Endothelial cell (in vitro differentiated cells): ENCODE measurements at regions not wholly inside any gene's neighbourhood (a gene's known extent, or its start where the extent isn't known, plus 50 kb on each side); places are given as distances from the start of the nearest gene placed in this dataset.

ENCODE experiments used
- DNase-seq: peaks from one replicate; pipeline ENCODE4 v3.0.0; 2021; ENCODE audit warnings: low spot score
- H3K27ac Mint-ChIP-seq: one replicate; pipeline ENCODE4 v1.8.0; 2021; ENCODE audit warnings: mixed read lengths, inconsistent platforms; ENCODE audit not compliant: unreplicated experiment
- H3K27me3 Mint-ChIP-seq: one replicate; pipeline ENCODE4 v1.8.0; 2021; ENCODE audit warnings: mild to moderate bottlenecking, moderate library complexity, mixed read lengths, inconsistent platforms; ENCODE audit not compliant: unreplicated experiment
- H3K36me3 Mint-ChIP-seq: one replicate; pipeline ENCODE4 v1.8.0; 2021; ENCODE audit warnings: mild to moderate bottlenecking, low read depth, mixed read lengths, inconsistent platforms; ENCODE audit not compliant: unreplicated experiment
- H3K4me1 Mint-ChIP-seq: one replicate; pipeline ENCODE4 v1.8.0; 2021; ENCODE audit warnings: mild to moderate bottlenecking, mixed read lengths, inconsistent platforms; ENCODE audit not compliant: unreplicated experiment
- H3K4me3 Mint-ChIP-seq: one replicate; pipeline ENCODE4 v1.8.0; 2021; ENCODE audit warnings: mild to moderate bottlenecking, mixed read lengths, inconsistent platforms; ENCODE audit not compliant: unreplicated experiment
- H3K9me3 Mint-ChIP-seq: one replicate; pipeline ENCODE4 v1.8.0; 2021; ENCODE audit warnings: mixed read lengths, inconsistent platforms; ENCODE audit not compliant: unreplicated experiment
- TF ChIP-seq, protein P1 (sequence below): fragments of 200-600 bp; sonication (generic); IDR thresholded peaks from one replicate; pipeline ENCODE4 v1.5.0; 2021; ENCODE audit warnings: antibody characterized with exemption; ENCODE audit not compliant: unreplicated experiment

DNA sequence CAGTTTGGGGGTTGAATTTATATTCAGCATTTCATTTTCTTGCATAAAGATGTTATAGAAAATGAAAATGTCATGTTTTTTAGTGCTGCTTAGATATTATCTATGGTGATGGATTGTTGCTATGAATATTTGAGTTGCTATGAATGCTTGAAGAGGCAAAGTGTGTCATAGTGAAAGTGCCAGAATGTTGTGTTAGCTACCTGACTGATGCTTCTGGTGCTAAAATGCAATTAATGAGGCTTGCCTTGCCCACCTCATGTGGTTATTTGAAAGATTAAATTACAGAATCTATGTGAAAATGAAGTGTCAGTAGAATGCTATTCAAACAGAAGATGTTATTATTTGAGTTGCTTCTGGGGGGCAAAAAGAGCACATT is 62.7 kb upstream of the MYCBP2 start:
- Mint-ChIP-seq H3K27me3 (peaks cover 2% of the 10 kb centered on the region), H3K36me3 (no peaks in the 10 kb centered on the region), H3K4me1 (no peaks in the 10 kb centered on the region), H3K27ac (no peak overlapping the region), H3K4me3 (no peak overlapping the region), H3K9me3 (no peaks in the 10 kb centered on the region)
- no peak for DNase-seq
- TF ChIP-seq, protein P1, sequence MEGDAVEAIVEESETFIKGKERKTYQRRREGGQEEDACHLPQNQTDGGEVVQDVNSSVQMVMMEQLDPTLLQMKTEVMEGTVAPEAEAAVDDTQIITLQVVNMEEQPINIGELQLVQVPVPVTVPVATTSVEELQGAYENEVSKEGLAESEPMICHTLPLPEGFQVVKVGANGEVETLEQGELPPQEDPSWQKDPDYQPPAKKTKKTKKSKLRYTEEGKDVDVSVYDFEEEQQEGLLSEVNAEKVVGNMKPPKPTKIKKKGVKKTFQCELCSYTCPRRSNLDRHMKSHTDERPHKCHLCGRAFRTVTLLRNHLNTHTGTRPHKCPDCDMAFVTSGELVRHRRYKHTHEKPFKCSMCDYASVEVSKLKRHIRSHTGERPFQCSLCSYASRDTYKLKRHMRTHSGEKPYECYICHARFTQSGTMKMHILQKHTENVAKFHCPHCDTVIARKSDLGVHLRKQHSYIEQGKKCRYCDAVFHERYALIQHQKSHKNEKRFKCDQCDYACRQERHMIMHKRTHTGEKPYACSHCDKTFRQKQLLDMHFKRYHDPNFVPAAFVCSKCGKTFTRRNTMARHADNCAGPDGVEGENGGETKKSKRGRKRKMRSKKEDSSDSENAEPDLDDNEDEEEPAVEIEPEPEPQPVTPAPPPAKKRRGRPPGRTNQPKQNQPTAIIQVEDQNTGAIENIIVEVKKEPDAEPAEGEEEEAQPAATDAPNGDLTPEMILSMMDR = no peak

- Mint-ChIP-seq H3K9me3 (no peaks in the 10 kb centered on the region), H3K27me3 (peaks cover 2% of the 10 kb centered on the region), H3K27ac (no peak overlapping the region), H3K36me3 (no peaks in the 10 kb centered on the region), H3K4me3 (no peak overlapping the region), H3K4me1 (no peaks in the 10 kb centered on the region)
- TF ChIP-seq, protein P1 = no peak
- no peak for DNase-seq
Measured at GRCh38 chr13:77388944-77389624, 62.2 kb upstream of the MYCBP2 start.

DNA sequence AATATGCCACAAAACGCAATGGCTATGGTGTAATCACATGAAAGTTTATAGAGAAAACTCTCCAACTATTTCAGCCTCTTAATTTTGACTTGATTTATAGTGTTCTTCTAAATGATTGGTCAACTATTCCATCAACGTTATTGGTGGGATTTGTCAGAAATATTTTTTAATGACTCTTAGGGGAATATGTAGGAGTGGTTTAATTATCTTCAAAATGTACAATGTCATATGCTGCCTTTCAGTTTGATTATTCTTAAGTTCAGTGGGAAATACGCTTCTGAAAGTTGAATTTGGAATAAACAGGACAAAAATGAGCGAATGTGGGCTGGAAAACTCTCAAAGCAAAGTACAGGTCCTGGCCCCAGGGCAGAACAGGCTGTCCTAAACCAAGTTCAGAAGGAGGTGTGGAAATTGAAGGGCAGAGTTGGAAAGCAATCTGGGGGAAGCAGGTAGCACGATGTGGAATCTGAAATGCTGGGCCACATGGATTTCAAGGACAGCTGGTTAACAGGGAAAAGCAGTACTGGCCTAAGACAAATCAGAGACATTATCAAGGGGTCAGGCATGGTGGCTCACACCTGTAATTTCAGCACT is 60.8 kb upstream of the MYCBP2 start:
- Mint-ChIP-seq H3K36me3 (no peaks in the 10 kb centered on the region), H3K27me3 (peaks cover 2% of the 10 kb centered on the region), H3K9me3 (no peaks in the 10 kb centered on the region), H3K4me1 (no peaks in the 10 kb centered on the region), H3K27ac (no peak overlapping the region), H3K4me3 (no peak overlapping the region)
- TF ChIP-seq, protein P1 = no peak
- DNase-seq = no peak

DNA sequence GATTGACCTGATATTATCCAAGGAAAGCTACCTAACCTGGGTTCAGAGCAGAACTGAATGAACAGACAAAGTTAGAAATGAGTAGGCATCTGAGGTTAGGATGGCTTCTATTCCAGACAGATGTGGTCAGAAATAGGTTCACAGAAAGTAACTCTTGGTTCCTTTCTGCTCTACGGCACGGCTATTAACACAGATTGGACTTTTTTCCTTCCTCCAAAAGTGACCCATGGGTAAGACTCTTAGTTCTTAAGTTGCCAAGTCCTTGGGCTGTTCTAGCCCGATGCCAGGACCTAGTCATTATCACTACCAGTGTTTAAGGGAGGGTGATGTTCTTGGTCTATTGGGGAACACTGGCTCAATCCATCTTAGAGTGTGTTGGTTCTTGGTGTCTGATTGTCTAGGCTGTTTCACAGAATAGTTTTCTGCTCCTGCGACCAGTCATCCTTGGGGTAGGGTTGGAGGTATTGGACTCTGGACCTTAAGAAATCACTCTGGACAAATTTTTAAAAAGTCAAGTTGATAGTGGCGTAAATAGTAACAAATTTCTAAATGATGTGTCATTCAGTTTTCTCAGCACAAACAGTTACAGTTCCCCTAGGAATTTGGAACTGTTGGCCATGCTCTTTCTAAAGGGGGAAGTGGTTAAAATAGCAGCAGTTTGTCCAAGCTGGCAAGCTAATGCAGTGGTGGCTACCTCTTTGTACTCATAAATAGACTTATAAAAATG is 60.1 kb upstream of the MYCBP2 start:
- no peak overlapping the region for H3K27ac Mint-ChIP-seq
- H3K9me3 Mint-ChIP-seq = no peaks in the 10 kb centered on the region
- TF ChIP-seq, protein P1 = no peak
- no peak overlapping the region for H3K4me3 Mint-ChIP-seq
- H3K27me3 Mint-ChIP-seq = peaks cover 2% of the 10 kb centered on the region
- H3K36me3 Mint-ChIP-seq = no peaks in the 10 kb centered on the region
- DNase-seq = no peak
- H3K4me1 Mint-ChIP-seq = no peaks in the 10 kb centered on the region

DNA sequence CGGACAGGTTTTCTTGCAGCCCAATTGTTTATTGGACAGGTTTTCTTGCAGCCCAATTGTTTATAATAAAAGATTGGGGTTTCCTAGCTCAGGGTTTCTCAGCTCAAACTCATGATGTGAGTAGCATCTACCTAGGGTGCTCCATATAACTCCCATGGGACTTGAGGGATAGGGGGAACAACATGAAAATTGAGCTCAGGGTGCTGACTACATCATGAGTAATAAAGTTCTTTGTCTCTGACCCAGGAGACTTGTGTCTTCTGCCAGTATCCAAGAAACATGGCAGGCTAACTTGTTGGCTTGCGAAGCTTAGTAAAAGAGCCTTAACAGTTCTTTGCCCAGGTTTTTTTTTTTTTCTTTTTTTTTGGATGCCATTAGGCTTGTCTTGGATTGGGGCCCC is 59.2 kb upstream of the MYCBP2 start:
- Mint-ChIP-seq H3K4me3 (no peak overlapping the region), H3K4me1 (no peaks in the 10 kb centered on the region), H3K36me3 (no peaks in the 10 kb centered on the region), H3K27me3 (peaks cover 2% of the 10 kb centered on the region), H3K27ac (no peak overlapping the region), H3K9me3 (no peaks in the 10 kb centered on the region)
- no peak for DNase-seq
- TF ChIP-seq, protein P1 = no peak
